ENCODE measurements at regions not wholly inside any gene's neighbourhood (a gene's known extent, or its start where the extent isn't known, plus 50 kb on each side); places are given as distances from the start of the nearest gene placed in this dataset.

DNA sequence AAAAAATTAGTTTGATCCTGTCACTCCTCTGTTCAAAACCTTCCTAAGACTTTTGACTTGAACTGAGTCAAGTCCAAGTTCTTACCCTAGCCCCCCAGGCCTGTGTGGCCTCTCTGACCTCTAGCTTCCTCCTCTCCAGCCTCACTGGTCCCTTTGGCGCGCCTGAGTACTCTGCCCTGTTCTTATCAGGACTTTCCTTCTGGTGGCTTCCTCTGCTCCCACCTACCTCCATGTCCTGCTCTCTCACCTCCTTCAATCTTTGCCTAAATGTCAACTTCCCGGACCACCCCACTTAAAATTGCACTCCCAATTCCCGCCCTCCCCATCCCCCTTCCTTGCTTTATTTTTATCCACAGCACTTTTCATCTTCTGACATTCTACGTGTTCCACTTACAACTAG lies 526.1 kb upstream of the KLF4 start:
- no peak for DNase-seq

GRCh38 chr9:108014353-108014752 lies 524.8 kb upstream of the KLF4 start:
- no peak for DNase-seq

DNA sequence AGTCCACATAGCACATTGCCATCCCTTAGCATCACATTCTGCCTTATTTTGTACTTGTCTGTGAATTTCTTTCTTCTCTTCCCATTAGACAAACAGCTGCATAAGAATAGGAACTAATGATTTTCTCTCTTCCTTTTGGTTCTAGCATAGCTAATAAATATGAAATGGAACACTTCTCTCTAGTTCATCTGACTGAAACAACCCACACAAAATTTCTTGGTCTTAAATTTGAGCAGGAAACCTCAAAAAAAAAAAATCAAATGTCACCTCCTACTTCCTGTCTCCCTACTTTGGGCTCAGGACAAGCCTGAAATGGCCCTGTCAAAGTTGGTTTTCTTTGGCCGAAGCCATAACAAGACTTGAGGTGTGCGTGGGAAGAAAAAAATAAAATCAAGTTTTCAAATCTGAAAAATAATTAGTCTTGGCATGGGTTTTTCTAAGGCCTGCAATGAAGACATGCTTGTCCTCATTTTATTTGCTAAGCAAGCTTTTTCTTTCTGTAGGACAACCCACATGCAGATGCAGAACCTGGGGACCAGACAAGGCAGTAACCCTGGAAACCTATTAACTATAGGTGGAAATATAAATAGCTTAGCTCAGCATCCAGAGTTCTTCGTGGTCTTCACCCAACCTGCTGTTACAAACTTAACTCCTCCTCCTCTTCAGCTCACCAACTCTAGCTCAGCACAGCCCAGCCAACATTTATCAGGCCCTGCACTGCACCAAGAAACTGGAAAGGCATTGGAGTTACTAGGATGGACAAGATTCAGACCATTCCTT lies 523.5 kb upstream of the KLF4 start:
- no peak for DNase-seq

- DNase-seq, result no peak
These were observed 522.8 kb upstream of the KLF4 start for GRCh38 chr9:108012405-108012804.

DNA sequence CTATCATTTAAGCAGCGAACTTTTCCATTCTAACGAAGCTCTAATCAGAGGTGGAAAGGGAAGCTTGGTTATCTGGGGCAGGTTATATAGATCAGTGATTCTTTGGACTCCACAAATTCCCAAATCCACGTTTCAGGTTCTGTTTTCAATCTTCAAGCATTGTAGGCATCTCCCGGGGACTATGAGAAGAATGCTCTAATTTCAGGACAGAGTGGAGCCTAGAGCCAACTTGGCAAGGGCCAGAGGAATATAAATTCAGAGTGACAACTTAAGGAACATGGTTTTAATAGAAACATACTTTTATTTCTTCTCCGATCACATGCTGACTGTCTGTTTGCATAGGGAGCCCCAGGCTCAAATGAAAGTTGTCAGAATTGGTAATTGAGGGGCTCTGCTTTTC lies 514.0 kb upstream of the KLF4 start:
- DNase-seq, result no peak

GRCh38 chr9:108002371-108002956 lies 512.9 kb upstream of the KLF4 start:
- no peak for DNase-seq

GRCh38 chr9:108001237-108001636 lies 511.7 kb upstream of the KLF4 start:
- no peak for DNase-seq

- no peak for DNase-seq
These were observed 510.3 kb upstream of the KLF4 start for GRCh38 chr9:107999890-108000289.

DNA sequence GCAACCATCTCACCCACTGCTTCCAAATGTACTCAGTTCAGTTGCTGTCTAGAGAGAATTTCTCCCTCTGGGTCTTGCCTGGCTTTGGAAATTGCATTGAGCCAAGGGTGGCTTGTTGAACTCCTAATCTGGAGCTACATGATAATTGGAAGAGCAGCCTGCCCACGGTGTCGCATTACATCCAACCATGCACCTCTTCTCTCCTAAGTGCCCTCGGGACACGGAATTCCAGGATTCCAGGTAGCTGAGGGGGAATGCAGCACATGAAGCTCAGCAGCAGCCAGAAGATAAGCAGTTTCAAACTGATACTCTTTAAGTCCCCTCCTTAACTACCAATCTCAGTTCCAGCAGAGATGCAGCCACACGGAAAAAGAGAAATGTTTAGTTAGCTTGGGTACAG lies 509.4 kb upstream of the KLF4 start:
- no peak for DNase-seq

- no peak for DNase-seq
These were observed 505.1 kb upstream of the KLF4 start for GRCh38 chr9:107994648-107995047.

- no peak for DNase-seq
These were observed 502.7 kb upstream of the KLF4 start for GRCh38 chr9:107992271-107992670.

- no peak for DNase-seq
These were observed 502.0 kb upstream of the KLF4 start for GRCh38 chr9:107991581-107991980.

DNA sequence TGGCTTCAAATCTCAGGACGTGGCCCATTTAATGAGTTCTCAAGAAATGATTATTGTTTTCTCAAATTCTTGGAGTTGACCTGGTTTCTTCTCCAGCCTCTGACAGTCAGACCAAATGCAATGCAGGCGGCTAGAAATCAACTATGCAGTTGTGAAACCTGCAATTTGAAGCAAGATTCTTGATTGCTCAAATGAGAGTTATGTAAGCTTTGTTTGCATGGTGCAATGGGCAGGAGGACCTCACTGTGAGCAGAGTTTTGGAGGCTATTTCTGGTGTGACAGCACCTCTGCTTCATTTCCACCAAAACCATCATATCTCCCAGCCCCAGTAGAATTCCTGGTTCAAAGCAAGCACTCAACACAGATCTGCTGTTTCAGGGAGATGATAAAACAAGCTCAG lies 500.0 kb upstream of the KLF4 start:
- DNase-seq, result no peak

DNA sequence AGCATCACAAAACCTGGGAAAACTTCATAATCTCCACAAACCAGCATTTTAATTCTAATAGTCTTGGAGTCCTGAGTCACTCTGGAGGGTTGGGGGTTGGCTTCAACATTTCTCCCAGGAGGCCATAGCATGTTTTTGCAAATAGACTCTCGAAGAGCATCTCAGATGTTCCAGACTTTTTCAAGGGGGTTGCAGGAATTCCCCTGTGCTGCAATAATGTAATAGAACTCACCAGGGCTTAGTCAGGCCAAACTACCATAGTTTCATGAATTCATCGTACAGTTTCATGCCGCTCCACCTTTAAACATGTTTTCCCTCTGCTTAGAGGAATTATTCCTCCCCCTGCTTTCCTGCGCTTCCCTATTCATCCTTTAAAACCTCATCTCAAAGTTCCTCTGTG lies 499.5 kb upstream of the KLF4 start:
- DNase-seq, result no peak

- no peak for DNase-seq
These were observed 495.4 kb upstream of the KLF4 start for GRCh38 chr9:107984956-107985355.

DNA sequence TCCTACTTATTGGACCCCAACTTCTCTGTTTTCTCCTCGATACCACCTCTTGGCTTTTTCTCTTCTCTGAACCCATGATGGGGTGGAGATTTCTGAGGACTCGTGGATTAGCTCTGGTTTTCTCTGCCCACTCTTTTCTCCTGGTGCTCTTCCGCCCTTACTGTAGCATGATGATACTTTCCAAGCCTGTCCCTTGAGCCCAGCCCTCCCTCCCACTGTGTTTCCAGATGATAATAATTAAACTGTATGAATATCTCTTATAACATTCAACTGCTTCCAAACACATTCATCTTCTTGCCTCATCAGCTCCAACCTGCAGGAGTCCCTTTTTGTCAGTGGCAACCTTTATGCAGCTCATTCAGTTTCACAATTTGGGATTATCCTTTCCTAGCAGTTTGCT lies 494.2 kb upstream of the KLF4 start:
- DNase-seq, result no peak

DNA sequence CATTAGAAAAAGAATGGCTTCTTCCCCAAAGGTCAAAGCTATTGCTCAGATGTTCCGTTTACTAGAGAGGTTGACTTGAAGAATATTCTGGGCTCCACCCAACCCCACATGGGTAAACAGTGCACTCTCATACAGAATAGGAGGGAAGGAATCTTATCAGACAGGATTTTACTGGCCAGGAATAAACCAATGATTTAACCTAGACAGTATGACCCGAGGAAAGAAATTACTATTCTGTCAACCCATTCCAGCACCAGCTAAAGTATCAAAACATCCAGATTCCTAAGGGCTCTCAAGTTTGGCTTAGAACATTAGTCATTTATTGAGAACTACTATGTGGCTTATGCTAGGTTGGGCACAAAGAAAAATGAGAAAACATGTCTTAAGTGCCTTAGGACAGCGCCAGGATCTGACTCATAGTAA lies 493.6 kb upstream of the KLF4 start:
- DNase-seq, result no peak

DNA sequence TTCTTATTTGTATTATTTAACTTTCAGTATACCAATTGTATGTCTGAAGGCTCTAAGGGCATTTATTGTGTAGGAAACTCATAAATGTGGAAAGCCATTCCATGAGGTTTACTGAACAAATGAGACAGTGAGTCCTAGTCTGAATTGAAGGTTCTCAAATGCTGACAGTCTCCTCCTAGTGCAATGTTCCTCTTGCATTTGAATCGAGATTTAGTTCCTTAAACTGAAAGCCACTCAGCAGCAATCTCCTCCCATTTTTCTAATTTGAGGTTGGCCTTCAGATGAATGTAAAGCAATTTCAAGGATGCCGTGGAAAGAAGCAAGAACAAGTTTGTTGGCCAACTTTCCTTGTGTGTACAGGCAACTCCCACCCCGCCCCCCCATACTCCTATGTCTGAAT lies 493.2 kb upstream of the KLF4 start:
- DNase-seq, result no peak

DNA sequence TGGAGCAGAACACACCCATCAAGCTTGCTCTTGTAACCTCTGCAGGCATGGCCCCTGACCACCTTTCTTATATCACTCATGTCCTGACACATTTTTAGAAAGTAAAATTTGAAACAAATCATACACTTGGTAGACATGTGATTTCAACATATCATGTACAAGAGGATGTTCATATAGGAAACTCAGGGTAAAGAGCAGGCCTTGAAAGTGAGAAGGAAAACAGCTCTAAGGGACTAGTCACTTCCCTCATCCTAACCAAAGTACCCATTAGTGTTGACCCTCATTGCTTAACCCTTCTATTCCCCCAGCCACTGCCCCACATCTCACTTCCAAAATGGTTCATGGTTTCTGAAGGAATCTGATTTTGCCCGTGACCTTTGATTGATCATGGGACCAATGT lies 492.4 kb upstream of the KLF4 start:
- no peak for DNase-seq

GRCh38 chr9:107980984-107981383 lies 491.4 kb upstream of the KLF4 start:
- no peak for DNase-seq

DNA sequence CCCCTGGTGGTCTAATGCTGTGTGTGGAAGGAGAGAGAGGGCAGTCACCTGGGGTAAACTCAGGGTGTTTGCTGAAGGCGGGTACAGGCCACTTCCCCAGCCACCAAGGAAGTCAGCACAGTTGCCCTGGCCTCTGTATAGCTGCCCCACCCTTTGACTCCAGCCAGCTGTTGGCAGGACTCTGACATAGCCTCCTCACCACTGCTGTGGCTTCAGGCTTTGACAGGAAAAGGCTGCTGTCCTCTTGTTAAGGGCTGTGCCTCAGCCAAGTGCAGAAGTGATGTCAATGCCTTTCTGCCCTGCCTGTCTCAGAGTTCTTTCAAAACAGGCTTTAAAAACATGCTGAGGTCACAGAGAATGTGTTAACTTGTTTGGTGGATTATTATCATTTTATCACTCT lies 487.2 kb upstream of the KLF4 start:
- DNase-seq, result no peak

DNA sequence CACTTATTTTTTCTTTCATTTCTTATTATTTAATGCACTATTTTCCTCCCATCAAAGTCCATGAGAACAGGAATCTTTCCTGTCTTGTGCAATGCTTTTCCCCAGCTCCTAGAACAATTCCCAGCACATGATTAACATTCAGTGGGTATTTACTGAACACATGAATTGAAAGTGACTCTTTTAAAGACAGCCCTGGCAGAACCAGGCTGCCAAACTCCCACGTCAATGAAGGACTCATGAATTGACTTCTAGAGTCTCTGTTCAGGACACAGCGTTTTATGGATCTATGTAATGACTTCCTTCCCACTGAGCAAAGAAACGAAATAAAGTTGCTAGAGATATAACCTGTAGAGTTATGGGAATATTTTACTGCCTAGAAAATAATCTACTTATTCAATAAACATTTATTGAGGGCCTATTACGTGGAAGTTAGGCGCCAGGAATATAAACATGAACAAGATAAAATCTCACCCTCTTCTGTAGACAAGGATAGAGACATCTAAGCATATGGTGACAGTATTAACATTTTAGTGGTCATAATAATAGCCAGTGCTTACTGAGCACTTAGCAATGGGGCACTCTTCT lies 485.9 kb upstream of the KLF4 start:
- DNase-seq, result no peak

GRCh38 chr9:107973451-107973850 lies 483.9 kb upstream of the KLF4 start:
- no peak for DNase-seq

- DNase-seq, result no peak
These were observed 482.8 kb upstream of the KLF4 start for GRCh38 chr9:107972346-107972745.

DNA sequence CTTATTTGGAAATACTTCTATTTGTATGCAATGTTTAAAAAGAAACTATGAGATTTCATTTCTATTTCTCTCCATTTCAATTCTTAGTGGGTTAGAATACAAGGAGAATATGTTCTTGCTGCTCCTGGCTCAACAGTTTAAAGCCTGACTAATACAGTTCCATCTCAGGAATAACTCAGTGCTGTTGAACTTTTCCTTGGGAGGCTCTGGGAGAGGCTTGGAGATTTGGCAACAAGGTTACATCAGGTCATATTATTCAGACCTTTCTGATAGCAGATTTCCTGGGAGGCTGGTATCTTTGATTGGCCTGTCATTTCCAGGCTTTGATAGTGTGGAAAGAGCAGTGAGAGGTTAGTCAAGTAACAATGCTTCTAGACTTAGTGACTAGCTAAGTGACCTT lies 481.7 kb upstream of the KLF4 start:
- no peak for DNase-seq
